RWPE2 (cell line): ENCODE measurements at regions not wholly inside any gene's neighbourhood (a gene's known extent, or its start where the extent isn't known, plus 50 kb on each side); places are given as distances from the start of the nearest gene placed in this dataset.
"Not testable (repeated sequence)": the region's sequence is repeated elsewhere in the genome, so short reads cannot be mapped to it uniquely, and the experiment has no call there.

Experiments
- ATAC-seq: fragments of 200-7000 bp; cut with Tn5 transposase; 3 replicates; pipeline ENCODE4 v1.9.1; 2021; ENCODE audit warnings: low read depth
- DNase-seq: peaks from one replicate; pipeline ENCODE4 v3.0.0-alpha.2; 2020; ENCODE audit warnings: low spot score
- H3K27ac ChIP-seq: fragments of 450-650 bp; 2 replicates; pipeline ENCODE4 v1.5.1; 2017; ENCODE audit warnings: mild to moderate bottlenecking; ENCODE audit not compliant: poor library complexity, severe bottlenecking
- H3K27me3 ChIP-seq: fragments of 250-450 bp; sonication (Bioruptor Pico); 2 replicates; pipeline ENCODE4 v1.5.1; 2021; ENCODE audit warnings: mild to moderate bottlenecking, moderate library complexity; ENCODE audit not compliant: insufficient read depth, poor library complexity, severe bottlenecking
- H3K36me3 ChIP-seq: fragments of 250-450 bp; sonication (Bioruptor Pico); 2 replicates; pipeline ENCODE4 v1.5.1; 2020; ENCODE audit warnings: low read depth, mild to moderate bottlenecking, moderate library complexity
- H3K4me1 ChIP-seq: fragments of 250-450 bp; sonication (Bioruptor Pico); 2 replicates; pipeline ENCODE4 v1.5.1; 2021; ENCODE audit warnings: mild to moderate bottlenecking, moderate library complexity; ENCODE audit not compliant: insufficient read depth, poor library complexity, severe bottlenecking
- H3K4me3 ChIP-seq: fragments of 250-450 bp; sonication (Bioruptor Pico); 2 replicates; pipeline ENCODE4 v1.5.1; 2021; ENCODE audit warnings: mild to moderate bottlenecking, moderate library complexity; ENCODE audit not compliant: severe bottlenecking
- H3K9me3 ChIP-seq: fragments of 250-450 bp; sonication (Bioruptor Pico); 2 replicates; pipeline ENCODE4 v1.5.1; 2021; ENCODE audit warnings: mild to moderate bottlenecking, moderate library complexity; ENCODE audit not compliant: severe bottlenecking

DNA sequence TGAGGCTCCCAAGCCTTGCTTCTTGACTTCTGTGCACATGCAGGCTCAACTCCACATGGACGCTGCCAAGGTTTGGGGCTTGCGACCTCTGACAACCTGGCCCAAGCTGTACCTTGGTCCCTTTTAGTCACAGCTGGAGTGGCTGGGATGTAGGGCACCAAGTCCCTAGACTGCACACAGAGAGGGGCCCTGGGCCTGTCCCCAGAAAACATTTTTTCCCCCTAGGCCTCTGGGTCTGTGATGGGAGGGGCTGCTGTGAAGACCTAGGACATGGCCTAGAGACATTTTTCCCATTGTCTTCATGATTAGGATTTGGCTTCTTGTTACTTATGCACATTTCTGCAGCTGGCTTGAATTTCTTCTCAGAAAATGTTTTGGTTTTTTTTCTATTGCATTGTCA is 430.1 kb upstream of the ZNG1F start:
- not testable (repeated sequence) for ATAC-seq, H3K36me3 ChIP-seq, DNase-seq

DNA sequence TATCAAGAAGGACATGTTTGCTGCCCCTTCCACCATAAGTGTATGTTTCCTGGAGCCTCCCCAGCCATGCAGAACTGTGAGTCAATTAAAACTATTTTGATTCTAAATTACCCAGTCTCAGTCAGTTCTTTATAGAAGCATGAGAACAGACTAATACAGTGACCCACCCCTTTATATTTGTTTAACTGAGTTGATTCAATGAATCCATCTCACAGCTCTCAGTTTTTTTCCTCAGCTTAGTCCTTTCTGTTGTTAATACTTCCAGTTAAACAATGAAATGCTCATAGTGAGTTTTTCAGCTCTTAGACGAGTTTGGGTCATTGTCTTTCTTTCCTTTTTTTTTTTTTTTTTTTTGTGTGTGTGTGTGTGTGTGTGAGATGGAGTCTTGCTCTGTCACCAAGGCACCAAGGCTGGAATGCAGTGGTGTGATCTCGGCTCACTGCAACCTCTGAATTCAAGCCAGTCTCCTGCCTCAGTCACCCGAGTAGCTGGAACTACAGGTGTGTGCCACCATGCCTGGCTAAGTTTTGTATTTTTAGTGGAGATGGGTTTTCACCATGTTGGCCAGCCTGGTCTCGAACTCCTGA is 417.9 kb upstream of the ZNG1F start:
- H3K36me3 ChIP-seq, H3K4me3 ChIP-seq, H3K27me3 ChIP-seq, H3K9me3 ChIP-seq, H3K4me1 ChIP-seq, H3K27ac ChIP-seq, DNase-seq, ATAC-seq: not testable (repeated sequence)

More for the DNA sequence above, 430.1 kb upstream of the ZNG1F start:
- H3K9me3 ChIP-seq, H3K4me1 ChIP-seq, H3K27ac ChIP-seq, H3K27me3 ChIP-seq, H3K4me3 ChIP-seq: not testable (repeated sequence)

DNA sequence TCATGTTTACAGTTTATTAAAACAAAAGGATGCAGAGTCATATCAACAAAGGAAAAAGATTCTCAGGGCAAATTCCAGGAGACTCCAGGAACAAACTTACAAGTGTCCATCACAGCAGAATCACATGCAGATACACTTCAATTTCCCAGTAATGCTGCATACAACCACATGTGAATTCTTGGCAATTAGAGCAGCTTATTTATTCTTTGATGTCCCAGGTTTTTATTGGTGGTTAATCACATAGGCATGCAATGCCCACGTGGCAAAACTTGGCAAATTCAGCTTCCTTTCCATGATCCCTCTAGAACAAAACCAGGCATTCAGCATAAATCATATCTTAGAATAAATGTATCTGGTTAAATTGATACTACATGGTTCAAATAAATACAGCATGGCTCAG is 376.5 kb upstream of the ZNG1F start:
- ATAC-seq, H3K9me3 ChIP-seq, H3K27ac ChIP-seq, H3K4me1 ChIP-seq, H3K27me3 ChIP-seq, H3K4me3 ChIP-seq, DNase-seq, H3K36me3 ChIP-seq: not testable (repeated sequence)
